ENCODE measurements at regions not wholly inside any gene's neighbourhood (a gene's known extent, or its start where the extent isn't known, plus 50 kb on each side); places are given as distances from the start of the nearest gene placed in this dataset.
"Not testable (repeated sequence)": the region's sequence is repeated elsewhere in the genome, so short reads cannot be mapped to it uniquely, and the experiment has no call there.

DNA sequence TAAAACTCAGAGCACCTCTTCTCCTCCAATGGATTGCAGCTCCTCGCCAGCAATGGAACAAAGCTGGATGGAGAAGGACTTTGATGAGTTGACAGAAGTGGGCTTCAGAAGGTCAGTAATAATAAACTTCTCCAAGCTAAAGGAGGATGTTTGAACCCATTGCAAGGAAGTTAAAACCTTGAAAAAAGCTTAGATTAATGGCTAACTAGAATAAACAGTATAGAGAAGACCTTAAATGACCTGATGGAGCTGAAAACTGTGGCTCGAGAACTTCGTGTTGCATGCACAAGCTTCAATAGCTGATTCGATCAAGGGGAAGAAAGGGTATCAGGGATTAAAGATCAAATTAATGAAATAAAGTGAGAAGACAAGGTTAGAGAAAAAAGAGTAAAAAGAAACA is 112.3 kb upstream of the PIK3R1 start:
- intact Hi-C loops (cut with micrococcal nuclease); POLR2A ChIA-PET; H3K4me1 Mint-ChIP-seq; H3K4me3 ChIP-seq (ENCODE audit: low read length); DNase-seq; H3K4me1 ChIP-seq (ENCODE audit: control insufficient read depth in 2 of 2, insufficient read depth in 2 of 2, low read length in 2 of 2); H3K27ac ChIP-seq (ENCODE audit: low read depth, low read length); ATAC-seq; CTCF ChIA-PET; H3K36me3 ChIP-seq (ENCODE audit: control insufficient read depth in 2 of 3, insufficient read depth in 3 of 3, low read length in 3 of 3); H3K27me3 ChIP-seq (ENCODE audit: control insufficient read depth in 2 of 2, insufficient read depth in 2 of 2, low read length in 2 of 2); H3K4me3 Mint-ChIP-seq; H3K9me3 ChIP-seq (ENCODE audit: control insufficient read depth in 2 of 3, low read length in 3 of 3); H3K36me3 Mint-ChIP-seq: not testable (repeated sequence)
- Mint-ChIP-seq H3K27ac (peak overlapping the region in 1 of 9 donors; percentile 10), H3K9me3 (peaks cover 4 to 33% (median 13%) of the 10 kb centered on the region in 11 donors), H3K27me3 (peaks cover 0 to 19% (median 2%) of the 10 kb centered on the region in 5 donors)

DNA sequence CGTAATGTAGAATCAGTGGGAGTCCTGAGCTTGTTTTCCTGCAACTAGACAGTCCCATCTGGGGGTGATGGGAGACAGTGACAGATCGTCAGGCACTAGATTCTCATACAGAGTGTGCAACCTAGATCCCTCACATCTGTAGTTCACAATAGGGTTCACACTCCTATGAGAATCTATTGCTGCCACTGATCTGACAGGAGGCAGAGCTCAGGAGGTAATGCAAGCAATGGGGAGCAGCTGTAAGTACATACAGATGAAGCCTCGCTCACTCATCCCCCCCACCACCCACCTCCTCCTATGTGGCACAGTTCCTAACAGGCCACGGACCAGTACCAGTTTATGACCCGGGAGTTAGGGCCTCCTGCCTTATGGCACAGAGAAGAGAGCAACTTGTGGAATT is 116.2 kb upstream of the PIK3R1 start:
- CTCF ChIA-PET, result no interaction called here
- Mint-ChIP-seq H3K9me3 (peaks cover 4 to 32% (median 13%) of the 10 kb centered on the region in 11 donors), H3K27me3 (peaks cover 0 to 7% (median 2%) of the 10 kb centered on the region in 5 donors), H3K4me1 (no peaks in the 10 kb centered on the region), H3K4me3 (no peak overlapping the region), H3K36me3 (peaks cover 0 to 6% (median 0%) of the 10 kb centered on the region in 5 donors), H3K27ac (no peak overlapping the region)
- no peak for DNase-seq
- Histone ChIP-seq H3K36me3 (ENCODE audit: control insufficient read depth in 2 of 3, insufficient read depth in 3 of 3, low read length in 3 of 3) (no peaks in the 10 kb centered on the region), H3K27me3 (ENCODE audit: control insufficient read depth in 2 of 2, insufficient read depth in 2 of 2, low read length in 2 of 2) (no peaks in the 10 kb centered on the region), H3K9me3 (ENCODE audit: control insufficient read depth in 2 of 3, low read length in 3 of 3) (peaks cover 0 to 4% (median 0%) of the 10 kb centered on the region in 3 experiments), H3K4me1 (ENCODE audit: control insufficient read depth in 2 of 2, insufficient read depth in 2 of 2, low read length in 2 of 2) (no peaks in the 10 kb centered on the region), H3K27ac (ENCODE audit: low read depth, low read length) (no peak overlapping the region), H3K4me3 (ENCODE audit: low read length) (no peak overlapping the region)
- no peak for ATAC-seq
- intact Hi-C loops (cut with micrococcal nuclease), result no loop called here
- POLR2A ChIA-PET, result interaction anchor here (0.6 kb wide), 1 partner anchor 9 kb away, joined by 4 read pairs; no protein-coding TSS in a partner anchor

- no peak overlapping the region for H3K27ac ChIP-seq (ENCODE audit: low read depth, low read length)
- Mint-ChIP-seq H3K36me3 (peaks cover 0 to 5% (median 0%) of the 10 kb centered on the region in 5 donors), H3K9me3 (peaks cover 0 to 21% (median 7%) of the 10 kb centered on the region in 11 donors), H3K27ac (no peak overlapping the region), H3K4me1 (no peaks in the 10 kb centered on the region), H3K27me3 (peaks cover 0 to 4% (median 0%) of the 10 kb centered on the region in 5 donors), H3K4me3 (no peak overlapping the region)
- ChIA-PET CTCF (no interaction called here), POLR2A (no interaction called here)
- H3K9me3 ChIP-seq (ENCODE audit: control insufficient read depth in 2 of 3, low read length in 3 of 3), result peaks cover 0 to 4% (median 0%) of the 10 kb centered on the region in 3 experiments
- no peak overlapping the region for H3K4me3 ChIP-seq (ENCODE audit: low read length)
- no peaks in the 10 kb centered on the region for H3K4me1 ChIP-seq (ENCODE audit: control insufficient read depth in 2 of 2, insufficient read depth in 2 of 2, low read length in 2 of 2)
- intact Hi-C loops (cut with micrococcal nuclease), result no loop called here
- DNase-seq, result no peak
- no peaks in the 10 kb centered on the region for H3K27me3 ChIP-seq (ENCODE audit: control insufficient read depth in 2 of 2, insufficient read depth in 2 of 2, low read length in 2 of 2)
- ATAC-seq, result no peak
- H3K36me3 ChIP-seq (ENCODE audit: control insufficient read depth in 2 of 3, insufficient read depth in 3 of 3, low read length in 3 of 3), result no peaks in the 10 kb centered on the region
Observed at GRCh38 chr5:68093455-68094159, 121.9 kb upstream of the PIK3R1 start.

DNA sequence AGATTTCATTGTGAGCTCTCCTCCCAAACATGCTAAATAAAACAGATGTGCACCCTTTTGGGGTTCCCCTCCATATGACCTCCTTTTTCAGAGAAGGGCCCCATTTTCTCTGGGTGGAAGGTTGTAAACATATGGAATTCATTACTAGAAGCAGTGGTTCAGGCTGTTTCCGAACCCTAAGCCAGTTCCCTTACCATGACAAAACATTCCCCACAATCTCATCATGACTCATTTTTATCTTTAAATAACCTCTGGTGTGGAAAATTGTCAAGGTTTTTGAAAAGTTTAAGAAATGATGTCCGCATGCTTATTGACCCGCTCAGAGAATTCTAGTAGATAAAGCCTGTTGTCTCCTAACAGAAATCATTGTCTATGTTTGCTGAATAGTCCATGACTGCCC is 127.3 kb upstream of the PIK3R1 start:
- Mint-ChIP-seq H3K4me1 (no peaks in the 10 kb centered on the region), H3K27ac (no peak overlapping the region), H3K36me3 (peaks cover 0 to 5% (median 0%) of the 10 kb centered on the region in 5 donors), H3K4me3 (no peak overlapping the region), H3K27me3 (peaks cover 0 to 5% (median 3%) of the 10 kb centered on the region in 5 donors), H3K9me3 (peaks cover 0 to 5% (median 0%) of the 10 kb centered on the region in 11 donors)
- Histone ChIP-seq H3K4me3 (ENCODE audit: low read length) (no peak overlapping the region), H3K9me3 (ENCODE audit: control insufficient read depth in 2 of 3, low read length in 3 of 3) (no peaks in the 10 kb centered on the region), H3K4me1 (ENCODE audit: control insufficient read depth in 2 of 2, insufficient read depth in 2 of 2, low read length in 2 of 2) (no peaks in the 10 kb centered on the region), H3K27me3 (ENCODE audit: control insufficient read depth in 2 of 2, insufficient read depth in 2 of 2, low read length in 2 of 2) (no peaks in the 10 kb centered on the region), H3K36me3 (ENCODE audit: control insufficient read depth in 2 of 3, insufficient read depth in 3 of 3, low read length in 3 of 3) (no peaks in the 10 kb centered on the region), H3K27ac (ENCODE audit: low read depth, low read length) (no peak overlapping the region)
- intact Hi-C loops (cut with micrococcal nuclease), result no loop called here
- ChIA-PET POLR2A (no interaction called here), CTCF (no interaction called here)
- DNase-seq (no peak), ATAC-seq (no peak)

- no peaks in the 10 kb centered on the region for H3K4me1 Mint-ChIP-seq
- DNase-seq (no peak), ATAC-seq (no peak)
- no peaks in the 10 kb centered on the region for H3K4me1 ChIP-seq (ENCODE audit: control insufficient read depth in 2 of 2, insufficient read depth in 2 of 2, low read length in 2 of 2)
- H3K27me3 ChIP-seq (ENCODE audit: control insufficient read depth in 2 of 2, insufficient read depth in 2 of 2, low read length in 2 of 2), result no peaks in the 10 kb centered on the region
- no peaks in the 10 kb centered on the region for H3K9me3 ChIP-seq (ENCODE audit: control insufficient read depth in 2 of 3, low read length in 3 of 3)
- ChIA-PET CTCF (no interaction called here), POLR2A (no interaction called here)
- H3K27ac ChIP-seq (ENCODE audit: low read depth, low read length), result no peak overlapping the region
- H3K4me3 Mint-ChIP-seq, result no peak overlapping the region
- peaks cover 0 to 5% (median 0%) of the 10 kb centered on the region in 11 donors for H3K9me3 Mint-ChIP-seq
- peaks cover 0 to 5% (median 0%) of the 10 kb centered on the region in 5 donors for H3K36me3 Mint-ChIP-seq
- H3K4me3 ChIP-seq (ENCODE audit: low read length), result no peak overlapping the region
- H3K27ac Mint-ChIP-seq, result no peak overlapping the region
- H3K27me3 Mint-ChIP-seq, result peaks cover 0 to 5% (median 3%) of the 10 kb centered on the region in 5 donors
- intact Hi-C loops (cut with micrococcal nuclease), result no loop called here
- H3K36me3 ChIP-seq (ENCODE audit: control insufficient read depth in 2 of 3, insufficient read depth in 3 of 3, low read length in 3 of 3), result no peaks in the 10 kb centered on the region
Observed at GRCh38 chr5:68087866-68088265, 127.7 kb upstream of the PIK3R1 start.

- CTCF ChIA-PET, result no interaction called here
- ATAC-seq (no peak), DNase-seq (no peak)
- Mint-ChIP-seq H3K36me3 (peaks cover 0 to 5% (median 0%) of the 10 kb centered on the region in 5 donors), H3K4me1 (no peaks in the 10 kb centered on the region), H3K4me3 (no peak overlapping the region), H3K27ac (no peak overlapping the region), H3K9me3 (peaks cover 0 to 5% (median 0%) of the 10 kb centered on the region in 11 donors), H3K27me3 (peaks cover 0 to 5% (median 3%) of the 10 kb centered on the region in 5 donors)
- intact Hi-C loops (cut with micrococcal nuclease), result no loop called here
- no peaks in the 10 kb centered on the region for H3K9me3 ChIP-seq (ENCODE audit: control insufficient read depth in 2 of 3, low read length in 3 of 3)
- H3K27me3 ChIP-seq (ENCODE audit: control insufficient read depth in 2 of 2, insufficient read depth in 2 of 2, low read length in 2 of 2), result no peaks in the 10 kb centered on the region
- POLR2A ChIA-PET, result no interaction called here
- no peak overlapping the region for H3K4me3 ChIP-seq (ENCODE audit: low read length)
- no peaks in the 10 kb centered on the region for H3K36me3 ChIP-seq (ENCODE audit: control insufficient read depth in 2 of 3, insufficient read depth in 3 of 3, low read length in 3 of 3)
- H3K4me1 ChIP-seq (ENCODE audit: control insufficient read depth in 2 of 2, insufficient read depth in 2 of 2, low read length in 2 of 2), result no peaks in the 10 kb centered on the region
- H3K27ac ChIP-seq (ENCODE audit: low read depth, low read length), result no peak overlapping the region
Observed at GRCh38 chr5:68086857-68087256, 128.7 kb upstream of the PIK3R1 start.

- H3K4me1 ChIP-seq (ENCODE audit: control insufficient read depth in 2 of 2, insufficient read depth in 2 of 2, low read length in 2 of 2), result no peaks in the 10 kb centered on the region
- no peaks in the 10 kb centered on the region for H3K27me3 ChIP-seq (ENCODE audit: control insufficient read depth in 2 of 2, insufficient read depth in 2 of 2, low read length in 2 of 2)
- H3K36me3 ChIP-seq (ENCODE audit: control insufficient read depth in 2 of 3, insufficient read depth in 3 of 3, low read length in 3 of 3), result no peaks in the 10 kb centered on the region
- no peak for DNase-seq
- peaks cover 0 to 5% (median 0%) of the 10 kb centered on the region in 5 donors for H3K36me3 Mint-ChIP-seq
- H3K27me3 Mint-ChIP-seq, result peaks cover 0 to 5% (median 3%) of the 10 kb centered on the region in 5 donors
- no peak overlapping the region for H3K27ac ChIP-seq (ENCODE audit: low read depth, low read length)
- intact Hi-C loops (cut with micrococcal nuclease), result no loop called here
- no peak for ATAC-seq
- H3K27ac Mint-ChIP-seq, result no peak overlapping the region
- H3K9me3 ChIP-seq (ENCODE audit: control insufficient read depth in 2 of 3, low read length in 3 of 3), result no peaks in the 10 kb centered on the region
- CTCF ChIA-PET, result no interaction called here
- H3K9me3 Mint-ChIP-seq, result peaks cover 0 to 5% (median 0%) of the 10 kb centered on the region in 11 donors
- H3K4me3 Mint-ChIP-seq, result no peak overlapping the region
- H3K4me3 ChIP-seq (ENCODE audit: low read length), result no peak overlapping the region
- no peaks in the 10 kb centered on the region for H3K4me1 Mint-ChIP-seq
- POLR2A ChIA-PET, result no interaction called here
Observed at GRCh38 chr5:68086439-68086838, 129.1 kb upstream of the PIK3R1 start.
